Femur (tissue), 1 donor: ENCODE measurements at regions not wholly inside any gene's neighbourhood (a gene's known extent, or its start where the extent isn't known, plus 50 kb on each side); places are given as distances from the start of the nearest gene placed in this dataset.

ENCODE experiments used
- DNase-seq: peaks from one replicate; pipeline ENCODE4 v3.0.0-alpha.2; 2017

DNA sequence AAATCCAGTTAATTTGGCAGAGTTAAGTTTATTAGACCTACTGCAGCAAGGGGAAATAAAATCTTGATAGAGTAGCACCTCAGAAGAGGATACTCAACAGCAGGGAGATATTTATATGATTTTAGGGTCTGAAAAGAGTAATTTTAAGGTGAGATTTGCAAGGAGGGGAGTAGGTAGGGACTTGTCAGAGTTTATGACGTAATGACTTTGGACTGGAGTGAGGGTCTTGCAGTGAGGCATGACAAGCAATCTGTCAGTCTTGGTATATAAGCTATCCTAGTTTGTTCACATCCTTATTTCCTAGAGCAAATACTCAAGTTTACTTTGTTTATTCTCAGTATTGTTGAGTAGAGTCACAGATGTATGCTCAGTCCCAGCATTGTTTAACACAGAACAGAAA is 722.6 kb downstream of the TLE4 start:
- DNase-seq = no peak

GRCh38 chr9:80292231-80292630 is 720.5 kb downstream of the TLE4 start:
- no peak for DNase-seq

- no peak for DNase-seq
Observed at GRCh38 chr9:80285326-80285725, 713.6 kb downstream of the TLE4 start.

DNA sequence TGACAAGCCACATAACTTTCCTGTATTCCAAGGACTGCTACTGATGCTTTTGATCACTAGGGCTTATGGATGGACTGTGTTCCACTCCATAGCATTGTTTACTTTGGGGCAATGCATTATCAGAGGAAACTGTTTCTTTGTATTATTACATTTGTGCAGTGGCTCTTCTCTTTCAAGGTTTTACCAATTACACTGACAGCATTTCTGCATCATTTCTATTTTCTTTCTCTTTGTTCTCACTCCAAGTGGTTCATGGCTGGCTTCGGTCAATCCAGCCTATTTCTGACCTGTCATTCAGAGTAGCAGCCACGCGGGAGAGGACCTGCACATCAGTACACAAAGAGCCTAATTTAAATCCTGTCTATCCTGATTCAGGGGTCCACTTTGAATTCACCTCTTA is 711.0 kb downstream of the TLE4 start:
- DNase-seq = no peak

DNA sequence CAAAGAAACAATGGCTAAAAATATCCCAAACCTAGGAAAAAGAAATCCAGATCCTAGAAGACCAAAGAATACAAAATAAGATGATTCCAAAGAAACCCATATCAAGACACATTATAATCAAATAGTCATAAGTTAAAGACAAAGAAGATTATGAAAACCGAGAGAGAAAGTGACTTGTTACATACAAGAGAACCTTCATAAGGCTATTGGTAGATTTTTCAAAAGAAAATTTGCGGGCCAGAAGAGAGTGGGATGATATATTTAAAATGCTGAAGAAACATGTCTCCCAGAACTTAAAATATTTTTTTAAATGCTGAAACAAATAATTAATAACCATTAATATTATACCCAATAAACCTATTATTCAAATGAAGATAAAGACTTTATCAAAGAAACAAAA is 687.3 kb downstream of the TLE4 start:
- DNase-seq = no peak

GRCh38 chr9:80251778-80252177 is 680.0 kb downstream of the TLE4 start:
- DNase-seq = no peak

GRCh38 chr9:80242022-80242421 is 670.3 kb downstream of the TLE4 start:
- DNase-seq = no peak

GRCh38 chr9:80235752-80236151 is 664.0 kb downstream of the TLE4 start:
- DNase-seq = no peak

DNA sequence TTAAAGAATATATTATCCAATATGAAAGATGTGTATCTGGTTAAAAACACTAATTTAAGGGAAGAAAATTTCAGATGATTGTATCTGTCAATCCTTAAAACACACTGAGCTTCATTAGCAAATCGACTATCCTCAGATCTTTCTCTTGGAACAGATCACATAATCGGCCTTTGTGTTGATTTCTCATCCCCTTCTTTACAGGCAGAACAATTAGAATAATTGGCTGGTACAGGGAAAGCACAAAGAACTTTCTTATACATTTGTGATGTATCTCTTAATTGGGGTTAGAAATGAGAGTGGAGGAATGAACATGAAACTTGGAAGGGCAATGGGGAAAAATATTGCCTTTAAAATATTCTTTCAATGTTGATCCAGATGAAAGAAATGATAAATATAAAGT is 662.1 kb downstream of the TLE4 start:
- no peak for DNase-seq

DNA sequence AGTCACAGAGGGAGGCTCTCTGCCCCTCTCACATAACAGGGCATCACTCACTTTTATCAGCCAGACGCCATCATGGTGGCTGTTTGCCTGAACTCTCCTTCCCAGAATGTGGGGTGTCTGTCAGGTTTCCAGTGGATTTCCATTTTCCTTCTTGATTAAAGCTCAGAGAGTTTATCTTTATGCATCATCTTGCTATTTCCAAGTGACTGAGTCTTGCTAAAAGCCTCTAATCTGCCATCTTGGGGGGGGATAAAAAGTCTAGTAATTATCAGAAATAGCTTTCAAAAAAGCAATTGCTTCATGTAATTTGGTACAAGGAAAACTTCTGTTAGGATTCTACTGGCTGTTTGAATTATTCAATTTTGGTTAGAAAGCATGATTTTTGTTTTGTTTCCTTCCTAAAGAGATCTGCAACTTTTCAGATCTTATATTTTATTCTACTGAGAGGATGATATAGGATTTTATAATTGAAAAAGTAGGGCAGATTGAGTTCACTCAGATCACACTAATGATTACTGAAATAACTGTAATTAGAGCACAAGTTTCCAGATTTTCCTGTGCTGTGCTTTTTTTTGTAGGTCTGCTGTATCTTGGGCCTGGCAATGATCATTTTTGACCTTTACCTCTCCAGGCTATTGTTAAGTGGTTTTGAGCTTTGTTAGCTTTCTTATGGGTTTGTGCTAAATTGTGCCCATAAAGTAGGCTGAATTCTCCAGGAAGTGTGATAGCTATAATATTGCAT is 661.5 kb downstream of the TLE4 start:
- no peak for DNase-seq

DNA sequence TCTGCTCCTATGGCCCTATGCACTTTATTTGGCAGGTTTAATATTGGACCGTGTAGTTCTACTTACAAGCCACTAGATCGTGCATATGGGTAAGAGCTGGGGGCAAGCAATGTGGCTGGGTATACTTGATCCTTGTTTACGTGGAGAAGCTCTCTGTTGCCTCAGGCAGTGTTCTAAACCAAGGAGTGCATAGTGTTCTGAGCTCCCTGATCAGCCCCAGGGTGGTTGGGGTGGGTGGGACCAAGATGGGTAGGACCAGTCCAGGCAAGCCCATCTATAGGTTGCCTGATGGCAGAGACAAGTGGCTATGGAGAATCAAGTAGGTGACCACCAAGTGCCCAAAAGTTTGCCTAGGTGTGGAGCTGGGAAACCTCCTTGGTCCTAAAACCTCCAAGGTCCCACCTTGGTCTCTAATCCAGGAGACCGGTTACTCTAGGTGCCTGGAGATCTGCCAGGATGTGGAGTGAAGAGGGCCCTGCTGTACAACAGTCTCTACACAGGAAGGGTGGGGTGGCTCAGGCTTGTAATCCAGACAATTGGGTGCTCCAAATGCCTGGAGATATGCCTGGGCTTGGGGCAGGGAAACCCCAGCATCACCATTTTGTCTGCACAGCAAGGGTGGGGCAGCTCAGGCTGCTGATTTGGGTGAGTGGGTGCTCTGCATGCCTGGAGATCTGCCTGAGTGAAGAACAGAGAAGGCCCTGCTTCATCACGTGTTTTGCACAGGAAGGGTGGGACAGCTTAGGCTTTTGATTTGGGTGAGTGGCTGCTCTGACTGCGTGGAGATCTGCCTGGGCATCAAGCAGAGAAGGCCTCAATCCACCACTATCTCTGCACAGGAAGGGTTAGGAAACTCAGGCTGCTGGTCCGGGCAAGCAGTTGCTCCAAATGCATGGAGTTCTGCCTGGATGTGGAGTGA is 659.8 kb downstream of the TLE4 start:
- no peak for DNase-seq

DNA sequence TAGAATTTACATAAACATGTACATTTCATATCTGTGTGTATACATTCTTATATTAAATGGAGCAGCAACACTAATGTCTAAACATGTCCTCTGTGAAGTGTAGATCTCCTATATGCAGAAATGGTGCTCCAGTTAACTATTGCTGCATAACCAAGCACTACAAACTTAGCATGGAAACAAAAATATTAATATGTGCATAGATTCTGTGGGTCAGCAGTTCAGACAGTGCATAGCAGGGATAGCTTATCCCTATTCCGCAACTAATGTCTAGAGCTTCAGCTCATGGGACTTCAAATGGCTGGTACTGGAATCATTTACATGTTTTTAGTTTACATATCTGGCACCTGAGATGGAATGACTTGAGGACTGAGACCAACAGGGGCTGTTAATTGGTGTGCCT is 652.1 kb downstream of the TLE4 start:
- no peak for DNase-seq

GRCh38 chr9:80222466-80223169 is 650.9 kb downstream of the TLE4 start:
- no peak for DNase-seq

GRCh38 chr9:80218328-80218727 is 646.6 kb downstream of the TLE4 start:
- no peak for DNase-seq

GRCh38 chr9:80213613-80214012 is 641.8 kb downstream of the TLE4 start:
- DNase-seq = no peak

DNA sequence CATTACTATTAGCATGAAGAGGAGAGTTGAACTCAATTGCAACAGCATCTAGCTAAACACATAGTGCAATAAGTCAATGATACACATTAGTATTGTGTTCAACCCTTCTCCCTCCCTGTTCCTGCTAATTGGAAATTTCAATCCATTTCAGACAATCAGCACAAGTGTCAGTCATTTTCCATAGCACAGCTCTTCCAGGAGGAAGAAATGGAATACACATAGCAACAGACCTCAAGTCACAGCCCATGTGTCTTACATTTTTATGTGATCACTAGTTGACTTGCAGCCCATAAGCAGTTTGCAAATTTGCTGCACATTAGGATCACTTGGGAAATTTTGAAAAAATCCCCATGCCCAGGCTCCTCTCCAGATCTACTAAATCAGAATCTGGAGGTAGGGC is 636.9 kb downstream of the TLE4 start:
- DNase-seq = no peak

DNA sequence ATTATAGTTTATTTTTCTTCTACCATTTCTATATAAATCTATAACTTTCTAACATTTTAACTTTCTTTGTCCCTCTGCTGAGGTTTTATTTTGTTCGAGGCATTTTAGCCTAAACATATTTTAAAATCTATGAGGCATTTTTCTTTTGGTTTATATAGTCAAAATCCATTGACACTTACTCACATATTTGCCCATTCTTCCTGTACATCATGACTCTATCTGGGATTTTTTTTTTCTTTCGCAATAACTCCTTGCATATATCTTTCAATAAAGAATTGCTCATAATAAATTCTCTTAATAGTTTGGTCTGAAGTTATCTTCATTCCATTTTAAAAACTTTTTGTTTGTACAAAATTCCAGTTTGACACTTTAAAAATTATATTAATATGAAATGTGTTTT is 632.3 kb downstream of the TLE4 start:
- DNase-seq = no peak

DNA sequence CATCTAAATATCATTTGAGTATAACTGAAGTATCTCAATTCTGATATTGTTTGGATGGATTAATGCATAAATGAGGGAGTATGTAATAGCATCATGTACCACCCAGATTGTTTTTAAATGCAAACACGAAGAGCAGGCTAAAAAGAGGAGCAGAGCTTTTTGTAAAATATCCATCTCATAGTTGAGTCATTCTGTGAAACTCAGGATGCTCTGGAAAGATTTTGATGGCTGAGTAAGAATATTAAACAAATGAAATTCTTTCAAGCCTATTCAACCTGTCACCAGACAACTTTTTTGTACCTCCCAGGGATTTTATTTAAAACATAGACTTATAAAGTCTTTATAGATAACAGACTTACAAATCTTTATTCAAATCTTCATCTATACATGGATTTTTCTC is 625.9 kb downstream of the TLE4 start:
- no peak for DNase-seq

GRCh38 chr9:80191108-80191507 is 619.3 kb downstream of the TLE4 start:
- no peak for DNase-seq

DNA sequence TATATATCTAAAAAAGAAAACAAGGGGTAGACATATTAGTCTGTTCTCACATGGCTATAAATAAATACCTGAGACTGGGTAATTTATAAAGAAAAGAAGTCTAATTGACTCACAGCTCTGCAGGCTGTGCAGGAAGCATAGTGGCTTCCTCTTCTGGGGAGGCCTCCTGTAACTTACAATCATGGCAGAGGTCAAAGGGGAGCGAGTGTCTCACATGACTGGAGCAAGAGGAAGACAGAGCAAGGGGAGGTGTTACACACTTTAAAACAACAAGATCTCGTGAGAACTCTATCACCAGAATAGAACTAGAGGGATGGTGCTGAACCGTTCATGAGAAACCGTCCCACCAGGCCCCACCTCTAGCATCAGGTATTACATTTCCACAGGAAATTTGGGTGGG is 616.8 kb downstream of the TLE4 start:
- DNase-seq = no peak

DNA sequence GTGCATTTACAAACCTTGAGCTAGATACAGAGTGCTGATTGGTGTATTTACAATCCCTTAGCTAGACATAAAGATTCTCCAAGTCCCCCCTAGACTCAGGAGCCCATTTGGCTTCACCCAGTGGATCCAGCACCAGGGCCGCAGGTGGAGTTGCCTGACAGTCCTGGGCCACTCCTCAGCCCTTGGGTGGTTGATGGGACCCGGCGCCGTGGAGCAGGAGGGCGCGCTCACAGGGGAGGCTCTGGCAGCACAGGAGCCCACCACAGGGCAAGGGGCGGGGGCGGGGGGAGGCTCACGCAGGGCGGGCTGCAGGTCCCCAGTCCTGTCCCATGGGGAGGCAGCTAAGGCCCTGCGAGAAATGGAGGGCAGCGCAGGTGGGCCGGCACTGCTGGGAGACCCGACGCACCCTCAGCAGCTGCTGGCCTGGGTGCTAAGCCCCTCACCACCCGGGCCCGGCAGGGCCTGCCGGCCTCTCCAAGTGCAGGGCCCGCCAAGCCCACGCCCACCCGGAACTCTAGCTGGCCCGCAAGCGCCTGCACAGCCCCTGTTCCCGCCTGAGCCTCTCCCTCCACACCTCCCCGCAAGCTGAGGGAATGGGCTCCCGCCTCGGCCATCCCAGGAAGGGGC is 613.5 kb downstream of the TLE4 start:
- no peak for DNase-seq

GRCh38 chr9:80177949-80178480 is 606.2 kb downstream of the TLE4 start:
- no peak for DNase-seq
